ENCODE measurements at regions not wholly inside any gene's neighbourhood (a gene's known extent, or its start where the extent isn't known, plus 50 kb on each side); places are given as distances from the start of the nearest gene placed in this dataset.

GRCh38 chr9:16197578-16198370, 644.9 kb downstream of the CCDC171 start:
- no peak for DNase-seq (ENCODE audit: low read depth, low spot score)

GRCh38 chr9:16198996-16199395, 646.2 kb downstream of the CCDC171 start:
- no peak for DNase-seq (ENCODE audit: low read depth, low spot score)

DNA sequence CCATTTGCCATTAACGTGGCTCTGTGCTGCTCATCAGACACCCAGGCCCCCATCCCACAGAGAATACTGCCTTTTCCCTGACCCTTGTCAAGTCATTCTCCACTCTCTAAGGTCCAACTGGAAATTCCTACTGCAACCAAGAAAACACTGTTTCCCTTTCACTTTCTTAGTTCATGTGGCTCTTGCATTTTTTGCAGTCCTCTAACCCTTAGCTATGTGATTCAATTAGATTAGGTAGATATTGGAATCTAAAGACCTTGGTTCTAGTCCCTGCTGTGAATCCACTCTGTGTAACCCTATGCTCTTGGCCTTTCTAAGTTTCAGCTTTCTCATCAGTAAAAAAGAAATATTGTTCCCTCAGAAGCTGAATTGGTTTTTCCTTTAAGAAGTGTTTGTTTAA, 649.4 kb downstream of the CCDC171 start:
- no peak for DNase-seq (ENCODE audit: low read depth, low spot score)

DNA sequence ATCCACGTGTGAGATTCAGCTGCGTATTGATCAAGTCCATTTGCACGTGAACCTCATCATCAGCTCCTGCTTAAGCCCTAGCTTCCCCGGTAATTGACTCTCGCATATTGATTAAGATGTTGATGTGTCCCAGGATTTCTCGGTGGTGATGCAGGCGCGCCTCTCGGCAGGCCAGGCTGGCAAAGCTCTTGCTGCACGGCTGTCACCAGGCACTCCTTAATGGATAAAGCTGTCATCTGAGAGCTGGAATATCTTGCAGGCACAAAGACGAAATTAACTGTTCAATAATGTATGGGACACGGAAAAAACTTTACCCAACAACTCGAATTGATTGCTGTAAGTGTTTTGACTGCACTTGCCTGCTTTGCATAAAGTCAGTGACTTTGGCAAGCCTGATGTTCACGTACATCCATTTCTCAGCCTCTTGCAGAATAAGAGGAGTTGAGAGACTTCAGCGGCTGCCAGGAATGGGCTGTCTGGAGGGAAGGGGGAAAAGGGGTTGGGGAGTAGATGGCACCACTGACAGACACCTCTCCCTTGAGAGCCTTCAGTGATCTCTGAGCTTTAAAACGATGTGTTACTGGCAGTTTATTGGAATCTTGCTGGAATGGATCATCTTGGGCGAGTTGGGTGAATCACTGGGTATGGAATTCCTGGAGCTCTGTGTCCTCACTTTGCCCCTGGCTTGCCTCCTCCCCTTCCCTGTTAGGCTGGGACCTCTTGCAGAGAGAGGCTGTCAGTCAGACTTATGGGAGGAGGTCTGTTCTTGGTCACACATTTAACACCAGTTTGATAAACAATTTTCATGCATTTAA, 650.3 kb downstream of the CCDC171 start:
- DNase-seq (ENCODE audit: low read depth, low spot score), result no peak

- DNase-seq (ENCODE audit: low read depth, low spot score), result no peak
Observed at GRCh38 chr9:16203729-16204573, 651.1 kb downstream of the CCDC171 start.

- DNase-seq (ENCODE audit: low read depth, low spot score), result no peak
Observed at GRCh38 chr9:16205455-16205854, 652.6 kb downstream of the CCDC171 start.

DNA sequence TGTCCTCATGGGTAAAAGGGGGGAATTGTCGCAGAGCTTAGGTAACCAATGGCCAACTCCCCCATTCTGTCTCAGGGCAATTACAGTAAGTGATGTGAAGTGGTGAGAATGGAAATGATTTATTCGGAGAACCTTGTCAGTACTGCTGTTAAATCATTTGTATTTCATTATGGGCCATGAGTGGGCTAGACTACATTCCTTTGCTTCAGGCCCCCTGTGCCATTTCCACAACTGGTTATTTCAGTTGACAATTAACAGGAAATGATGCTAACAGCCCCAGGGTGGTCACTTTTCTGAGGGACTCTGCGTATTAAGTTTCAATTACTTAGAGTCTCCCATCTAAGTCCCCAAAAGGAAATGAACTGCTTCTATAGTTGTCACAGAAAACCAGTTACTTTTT, 653.7 kb downstream of the CCDC171 start:
- DNase-seq (ENCODE audit: low read depth, low spot score), result no peak

DNA sequence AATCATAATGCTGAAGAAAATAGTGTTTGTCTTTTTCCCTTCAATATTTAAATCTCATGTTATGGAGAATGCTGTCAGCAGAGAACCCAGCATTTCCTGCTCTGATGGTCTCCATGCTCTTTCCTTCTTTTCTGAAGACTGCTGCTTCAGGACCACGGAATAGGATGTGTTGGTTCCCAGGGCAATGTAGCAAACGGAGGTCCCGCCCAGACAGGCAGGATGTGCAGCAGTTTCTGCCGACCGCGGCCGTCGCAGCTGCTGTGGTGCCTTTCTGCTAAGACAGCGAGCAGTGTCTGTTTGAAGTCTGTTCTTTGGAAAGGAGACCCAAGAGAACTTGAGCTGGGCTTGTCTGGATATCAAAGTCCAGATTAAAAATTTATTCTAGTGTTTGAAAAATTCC, 654.3 kb downstream of the CCDC171 start:
- DNase-seq (ENCODE audit: low read depth, low spot score), result no peak

GRCh38 chr9:16210440-16210839, 657.6 kb downstream of the CCDC171 start:
- DNase-seq (ENCODE audit: low read depth, low spot score), result no peak

GRCh38 chr9:16211946-16212345, 658.5 kb downstream of the BNC2 start:
- no peak for DNase-seq (ENCODE audit: low read depth, low spot score)

DNA sequence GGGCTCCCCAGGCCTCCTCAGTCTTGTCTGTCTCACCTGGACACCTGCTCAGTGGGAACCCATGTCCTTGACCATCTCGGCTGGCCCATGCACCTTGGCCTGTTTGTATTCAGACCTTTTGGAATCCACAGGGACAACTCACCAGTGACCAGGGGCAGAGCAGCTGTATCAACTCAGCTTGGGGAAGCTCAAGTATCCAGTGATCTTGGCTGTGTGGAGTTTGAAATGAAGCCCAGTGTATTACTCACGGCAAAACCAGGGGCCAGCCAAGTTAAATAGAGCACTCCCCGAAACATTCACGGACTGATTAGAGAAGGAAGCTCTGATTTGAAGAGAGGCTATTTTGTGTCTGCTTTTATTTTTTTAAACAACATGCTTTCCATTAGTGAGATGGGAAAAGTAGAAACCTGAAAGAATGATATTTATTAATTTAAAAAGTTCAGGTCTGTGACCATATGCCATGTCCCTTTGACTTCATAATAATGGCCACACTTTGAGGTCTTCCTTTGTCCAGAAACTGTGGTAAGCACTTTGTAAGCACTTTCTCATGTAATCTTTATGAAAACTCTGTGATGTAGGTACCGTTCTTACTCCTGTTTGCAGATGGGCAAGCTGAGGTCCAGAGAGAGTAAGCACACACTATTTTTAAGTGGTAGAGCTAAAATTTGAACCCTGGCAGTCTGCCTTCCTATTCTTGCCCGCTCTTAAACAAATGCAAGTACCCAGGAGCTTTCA, 656.5 kb downstream of the BNC2 start:
- no peak for DNase-seq (ENCODE audit: low read depth, low spot score)

- DNase-seq (ENCODE audit: low read depth, low spot score), result no peak
Observed at GRCh38 chr9:16214677-16215352, 655.7 kb downstream of the BNC2 start.

DNA sequence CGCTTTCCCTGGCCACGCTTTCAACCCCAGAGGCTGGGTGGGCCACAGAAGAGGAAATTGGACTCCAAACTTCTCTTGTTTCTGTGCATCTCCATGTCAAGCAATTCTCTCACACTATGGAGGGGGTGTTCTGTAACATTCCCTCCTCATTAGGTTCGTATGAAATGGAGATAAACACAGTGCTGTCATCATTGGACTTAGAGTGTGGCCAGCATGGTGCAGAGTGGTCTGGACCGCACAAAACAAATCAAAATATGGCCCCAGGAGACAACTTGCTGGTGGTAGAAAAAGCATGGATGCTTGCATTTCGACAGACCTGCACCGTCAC, 655.2 kb downstream of the BNC2 start:
- DNase-seq (ENCODE audit: low read depth, low spot score), result no peak

- no peak for DNase-seq (ENCODE audit: low read depth, low spot score)
Observed at GRCh38 chr9:16217943-16218701, 652.3 kb downstream of the BNC2 start.

GRCh38 chr9:16221366-16221765, 649.1 kb downstream of the BNC2 start:
- DNase-seq (ENCODE audit: low read depth, low spot score), result no peak

DNA sequence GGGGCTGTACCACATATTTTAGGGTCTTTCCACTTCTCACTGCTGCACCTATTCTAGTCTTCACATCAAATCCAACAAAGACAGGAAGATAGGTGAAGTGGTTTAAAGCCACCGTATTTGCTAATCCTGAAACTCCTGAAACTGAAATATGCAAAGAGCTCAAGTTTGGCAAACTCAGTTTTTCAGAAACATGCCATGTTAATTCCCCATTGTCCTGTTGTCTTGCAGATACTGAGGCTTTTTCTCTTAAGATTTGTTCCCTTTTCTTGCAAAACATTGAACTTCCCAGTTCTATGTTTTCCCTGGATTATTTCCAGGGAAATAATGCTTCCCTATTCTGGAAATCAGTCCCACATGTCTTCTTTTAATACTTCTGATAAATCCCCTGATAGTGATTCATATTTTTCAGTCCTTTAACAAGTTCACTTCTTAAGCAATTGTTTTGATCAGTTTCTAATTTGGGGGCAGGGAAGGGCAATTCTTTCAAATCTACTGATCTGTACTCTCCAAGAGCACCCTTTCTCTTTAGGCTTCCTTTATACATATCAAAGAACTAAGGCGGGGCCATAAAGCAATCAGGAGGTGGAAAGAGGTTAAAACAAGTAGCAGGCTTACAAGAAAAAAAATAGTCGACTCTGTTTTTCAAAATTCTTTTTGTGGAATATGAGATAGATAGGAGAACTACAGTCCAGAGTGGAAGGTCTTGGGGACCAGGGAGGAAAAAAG, 648.5 kb downstream of the BNC2 start:
- DNase-seq (ENCODE audit: low read depth, low spot score), result no peak

DNA sequence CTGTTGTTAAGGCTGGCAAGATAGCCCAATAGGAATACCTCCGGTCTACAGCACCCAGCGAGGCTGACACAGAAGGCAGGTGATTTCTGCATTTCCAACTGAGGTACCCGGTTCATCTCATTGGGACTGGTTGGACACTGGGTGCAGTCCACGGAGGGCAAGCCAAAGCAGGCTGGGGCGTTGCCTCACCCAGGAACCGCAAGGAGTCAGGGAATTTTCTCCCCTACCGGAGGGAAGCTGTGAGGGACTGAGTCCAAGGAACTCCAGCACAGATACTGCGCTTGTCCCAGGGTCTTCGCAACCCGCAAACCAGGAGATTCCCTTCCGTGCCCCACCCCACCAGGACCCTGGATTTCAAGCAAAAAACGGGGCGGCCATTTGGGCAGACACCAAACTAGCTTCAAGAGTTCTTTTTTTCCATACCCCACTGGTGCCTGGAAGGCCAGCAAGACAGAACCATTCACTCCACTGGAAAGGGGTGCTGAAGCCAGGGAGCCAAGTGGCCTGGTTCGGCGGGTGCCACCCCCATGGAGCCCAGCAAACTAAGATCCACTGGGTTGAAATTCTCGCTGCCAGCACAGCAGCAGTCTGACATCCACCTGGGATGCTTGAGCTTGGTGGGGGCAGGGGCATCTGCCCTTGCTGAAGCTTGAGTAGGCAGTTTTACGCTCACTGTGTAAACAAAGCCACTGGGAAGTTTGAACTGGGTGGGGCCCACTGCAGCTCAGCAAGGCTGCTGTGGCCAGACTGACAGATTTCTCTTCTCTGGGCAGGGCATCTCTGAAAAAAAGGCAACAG, 647.2 kb downstream of the BNC2 start:
- DNase-seq (ENCODE audit: low read depth, low spot score), result no peak

DNA sequence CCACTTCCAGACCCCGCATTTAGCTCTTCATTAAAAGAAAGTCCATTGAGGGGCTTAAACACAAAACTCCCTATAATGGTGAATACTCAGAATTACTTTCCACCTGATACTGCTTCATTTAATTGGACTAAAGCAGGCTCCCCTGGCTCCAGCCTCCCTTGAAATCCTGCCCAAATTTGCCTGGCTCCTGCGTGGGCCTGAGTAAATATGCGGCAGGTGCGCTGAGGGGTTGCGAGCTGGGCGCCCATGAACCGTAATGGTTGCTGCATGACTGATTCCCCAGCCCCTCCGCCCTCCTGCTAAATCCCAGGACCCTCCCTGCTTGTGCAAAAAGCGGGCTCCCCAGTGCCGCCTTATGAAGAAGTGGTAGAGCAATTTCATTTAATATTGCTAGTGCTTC, 639.7 kb downstream of the BNC2 start:
- DNase-seq (ENCODE audit: low read depth, low spot score), result no peak

DNA sequence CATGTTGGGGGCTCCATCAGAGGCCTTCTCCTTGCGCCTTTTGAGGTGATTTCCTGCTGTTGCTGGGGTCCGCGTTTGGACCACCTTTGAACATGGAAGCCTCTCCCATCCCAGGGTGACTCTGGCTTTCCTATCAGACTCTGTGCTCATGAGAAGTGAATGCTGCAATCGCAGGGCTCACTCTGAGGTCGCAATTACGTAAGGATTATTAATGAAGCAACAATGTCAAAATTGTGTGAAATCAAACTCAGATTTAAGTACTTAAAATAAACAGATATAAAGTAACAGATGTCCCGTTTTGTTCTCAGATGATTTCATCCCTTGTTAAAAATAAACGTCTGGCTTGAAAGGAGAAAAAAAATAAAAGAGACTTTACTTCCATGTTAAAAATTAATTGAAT, 634.2 kb downstream of the BNC2 start:
- DNase-seq (ENCODE audit: low read depth, low spot score), result no peak

All from activated naive CD8-positive, alpha-beta T cell treated with anti-CD3 and anti-CD28 coated beads, Interleukin-2, amount 50 U/mL, for 16 hours (primary cell).